ENCODE measurements at regions not wholly inside any gene's neighbourhood (a gene's known extent, or its start where the extent isn't known, plus 50 kb on each side); places are given as distances from the start of the nearest gene placed in this dataset.

DNA sequence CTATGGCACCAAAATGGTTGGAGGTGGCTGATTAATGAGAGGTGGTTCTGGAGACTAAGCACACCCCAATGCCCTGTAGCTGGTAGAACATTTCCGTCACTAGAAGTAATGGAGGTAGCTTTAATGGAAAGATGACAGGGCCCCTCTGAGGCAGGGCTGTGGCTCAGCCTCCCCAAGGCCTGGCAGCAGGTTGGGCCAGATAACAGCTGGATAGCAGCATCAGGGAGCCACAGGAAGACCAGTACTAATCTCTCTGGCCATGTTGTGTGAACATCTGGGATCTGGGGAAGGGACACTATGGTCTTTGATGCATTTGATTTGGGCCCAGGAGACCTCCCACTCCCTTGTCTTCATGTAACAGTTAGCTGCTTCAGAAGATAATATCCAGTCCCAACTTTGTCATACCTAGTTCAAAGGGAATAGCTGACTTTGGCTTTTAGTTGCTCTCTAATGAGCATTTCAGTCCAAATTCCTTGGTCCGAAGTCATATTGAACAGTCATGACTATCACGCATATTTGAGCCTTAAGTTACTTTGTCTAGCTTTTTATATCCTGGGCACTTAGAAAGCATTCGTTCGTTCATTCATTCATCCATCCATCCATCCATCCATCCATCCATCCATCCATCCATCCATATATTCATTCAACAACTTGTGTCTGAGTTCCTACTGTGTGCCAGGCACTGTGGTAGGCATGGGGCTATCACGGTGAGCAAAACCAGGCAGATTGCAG is 53.0 kb upstream of the LMO2 start:
- Histone ChIP-seq H3K27ac (no peak overlapping the region), H3K27me3 (replicated peaks; ENCODE audit: insufficient read depth) (0 out of 2 replicates have a peak, but pooled peaks cover 9% of the 10 kb centered on the region), H3K9me3 (ENCODE audit: low read depth) (no peaks in the 10 kb centered on the region), H3K4me1 (ENCODE audit: insufficient read depth) (peaks cover 22% of the 10 kb centered on the region), H3F3A (ENCODE audit: insufficient read depth) (peaks cover 12% of the 10 kb centered on the region; the same call in 1 of the 2 replicates), H3K9me2 (ENCODE audit: insufficient read depth) (no peaks in the 10 kb centered on the region), H3K9ac (no peak overlapping the region), H3K4me2 (ENCODE audit: unreplicated experiment) (no peak overlapping the region), H2AFZ (no peak overlapping the region), H3K79me2 (ENCODE audit: insufficient read depth) (no peaks in the 10 kb centered on the region), H4K20me1 (ENCODE audit: insufficient read depth) (no peaks in the 10 kb centered on the region), H3K4me3 (no peak overlapping the region), H3K36me3 (ENCODE audit: low read depth) (no peaks in the 10 kb centered on the region)
- in situ Hi-C loops (cut with MboI) = no loop called here
- no peak for TF ChIP-seq EZH2 (IDR thresholded peaks at IDR 0.05; ENCODE audit: insufficient read depth, poor library complexity, severe bottlenecking)
- no peak for DNase-seq
- WGBS, 2 experiments (ENCODE audit: low coverage in 1 of 2, low lambda C conversion rate in 2 of 2, missing lambda C conversion rate in 2 of 2) = 92 to 97% methylated on average over 6 of the region's 6 CpGs

DNA sequence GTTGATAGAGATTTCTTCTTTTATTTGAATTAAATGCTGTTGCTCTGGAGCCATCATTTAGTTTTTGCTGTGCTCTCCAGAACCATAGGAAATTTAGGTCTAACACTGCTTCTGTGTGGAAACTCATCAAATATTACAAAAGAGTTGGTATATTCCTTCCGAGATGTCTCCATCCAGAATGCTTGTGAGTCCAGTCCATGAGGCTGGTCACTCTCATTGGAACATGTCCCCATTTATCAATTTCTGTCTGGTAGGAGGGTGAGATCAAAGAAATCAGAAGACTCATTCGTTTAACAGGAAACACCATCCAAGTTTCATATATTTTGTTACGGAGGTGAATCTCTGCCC is 52.4 kb upstream of the LMO2 start:
- Histone ChIP-seq H3K36me3 (ENCODE audit: low read depth) (no peaks in the 10 kb centered on the region), H3K4me1 (ENCODE audit: insufficient read depth) (peaks cover 22% of the 10 kb centered on the region), H3K4me2 (ENCODE audit: unreplicated experiment) (no peak overlapping the region), H3K27me3 (replicated peaks; ENCODE audit: insufficient read depth) (0 out of 2 replicates have a peak, but pooled peaks cover 5% of the 10 kb centered on the region), H3K27ac (no peak overlapping the region), H3K9ac (no peak overlapping the region), H3K4me3 (no peak overlapping the region), H3K9me2 (ENCODE audit: insufficient read depth) (no peaks in the 10 kb centered on the region), H3K9me3 (ENCODE audit: low read depth) (no peaks in the 10 kb centered on the region), H3K79me2 (ENCODE audit: insufficient read depth) (no peaks in the 10 kb centered on the region), H2AFZ (no peak overlapping the region), H3F3A (ENCODE audit: insufficient read depth) (peaks cover 12% of the 10 kb centered on the region; the same call in 1 of the 2 replicates), H4K20me1 (ENCODE audit: insufficient read depth) (no peaks in the 10 kb centered on the region)
- no peak for DNase-seq
- 97 to 98% methylated on average over 3 of the region's 3 CpGs for WGBS, 2 experiments (ENCODE audit: low coverage in 1 of 2, low lambda C conversion rate in 2 of 2, missing lambda C conversion rate in 2 of 2)
- in situ Hi-C loops (cut with MboI) = no loop called here
- no peak for TF ChIP-seq EZH2 (IDR thresholded peaks at IDR 0.05; ENCODE audit: insufficient read depth, poor library complexity, severe bottlenecking)
- no peak for TF ChIP-seq EZH2phosphoT487 (IDR thresholded peaks at IDR 0.05; ENCODE audit: insufficient read depth, low read depth)

DNA sequence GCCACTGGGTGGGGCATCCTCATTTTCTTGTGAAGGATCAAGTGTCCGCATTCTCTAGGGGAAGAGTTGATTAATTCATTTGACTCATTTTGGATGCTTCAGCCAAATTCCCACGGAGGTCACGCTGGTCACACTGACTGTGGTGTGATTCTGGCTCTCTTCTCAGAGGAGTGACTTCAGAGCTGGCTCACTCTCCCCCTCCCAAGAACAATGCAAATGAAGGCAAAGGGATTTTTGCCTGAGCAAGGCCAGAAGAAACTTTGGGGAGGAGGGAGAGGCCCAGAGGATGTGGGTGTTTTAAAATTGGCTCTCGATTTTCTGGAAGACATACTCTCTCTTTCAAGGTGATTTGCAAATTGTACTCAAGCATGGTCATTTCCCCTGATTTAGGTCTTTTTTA is 51.1 kb upstream of the LMO2 start:
- 0 to 1% methylated on average over 4 of the region's 4 CpGs for WGBS, 2 experiments (ENCODE audit: low coverage in 1 of 2, low lambda C conversion rate in 2 of 2, missing lambda C conversion rate in 2 of 2)
- H4K20me1 ChIP-seq (ENCODE audit: insufficient read depth) = no peaks in the 10 kb centered on the region
- H3K27ac ChIP-seq = peak overlapping the region; percentile 18; the same call in 1 of the 2 replicates
- no peaks in the 10 kb centered on the region for H3K79me2 ChIP-seq (ENCODE audit: insufficient read depth)
- H2AFZ ChIP-seq = no peak overlapping the region
- TF ChIP-seq EZH2phosphoT487 (IDR thresholded peaks at IDR 0.05; ENCODE audit: insufficient read depth, low read depth) = no peak
- no peak for TF ChIP-seq EZH2 (IDR thresholded peaks at IDR 0.05; ENCODE audit: insufficient read depth, poor library complexity, severe bottlenecking)
- H3K4me1 ChIP-seq (ENCODE audit: insufficient read depth) = peaks cover 22% of the 10 kb centered on the region
- H3F3A ChIP-seq (ENCODE audit: insufficient read depth) = peaks cover 12% of the 10 kb centered on the region; the same call in 1 of the 2 replicates
- H3K36me3 ChIP-seq (ENCODE audit: low read depth) = no peaks in the 10 kb centered on the region
- H3K27me3 ChIP-seq (replicated peaks; ENCODE audit: insufficient read depth) = no peaks in the 10 kb centered on the region
- DNase-seq = peak; percentile 94
- H3K9me3 ChIP-seq (ENCODE audit: low read depth) = no peaks in the 10 kb centered on the region
- peak overlapping the region; percentile 61 for H3K4me2 ChIP-seq (ENCODE audit: unreplicated experiment)
- no peak overlapping the region for H3K4me3 ChIP-seq
- in situ Hi-C loops (cut with MboI) = no loop called here
- H3K9me2 ChIP-seq (ENCODE audit: insufficient read depth) = no peaks in the 10 kb centered on the region
- peak overlapping the region; percentile 20; the same call in 1 of the 2 replicates for H3K9ac ChIP-seq

DNA sequence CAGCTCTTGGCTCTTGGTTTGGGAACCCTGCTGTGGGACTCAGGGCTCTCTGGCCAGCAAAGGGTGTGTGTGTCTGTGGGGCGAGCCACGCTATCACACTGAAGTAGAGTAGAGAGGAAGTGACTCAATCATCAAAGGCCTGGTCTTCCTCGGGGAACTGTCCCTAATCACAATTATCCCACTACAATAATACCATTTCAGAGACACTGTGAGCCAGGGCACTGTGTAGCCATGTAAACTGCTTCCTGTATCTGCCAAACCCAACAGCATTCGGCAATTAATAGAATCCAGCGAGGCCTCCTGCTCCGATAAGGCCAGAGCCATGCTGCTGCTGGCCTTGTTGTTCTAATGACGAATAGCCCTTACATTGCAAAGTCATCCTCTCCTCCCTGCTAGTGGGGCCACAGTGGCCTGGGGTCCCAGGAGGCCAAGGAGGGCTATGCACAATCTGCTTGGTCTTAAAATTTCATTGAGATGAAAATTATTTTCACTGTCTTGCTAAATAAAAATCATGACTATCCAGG is 49.8 kb upstream of the LMO2 start:
- no peaks in the 10 kb centered on the region for H3K79me2 ChIP-seq (ENCODE audit: insufficient read depth)
- H3K4me3 ChIP-seq = no peak overlapping the region
- H3K4me2 ChIP-seq (ENCODE audit: unreplicated experiment) = no peak overlapping the region
- no peak overlapping the region for H3K9ac ChIP-seq
- H2AFZ ChIP-seq = peak overlapping the region; percentile 7; the same call in 1 of the 2 replicates
- H3K9me2 ChIP-seq (ENCODE audit: insufficient read depth) = no peaks in the 10 kb centered on the region
- DNase-seq = peak; percentile 57
- H3K9me3 ChIP-seq (ENCODE audit: low read depth) = no peaks in the 10 kb centered on the region
- H3K36me3 ChIP-seq (ENCODE audit: low read depth) = no peaks in the 10 kb centered on the region
- no peaks in the 10 kb centered on the region for H4K20me1 ChIP-seq (ENCODE audit: insufficient read depth)
- peaks cover 12% of the 10 kb centered on the region; the same call in 1 of the 2 replicates for H3F3A ChIP-seq (ENCODE audit: insufficient read depth)
- H3K4me1 ChIP-seq (ENCODE audit: insufficient read depth) = peaks cover 31% of the 10 kb centered on the region
- H3K27ac ChIP-seq = peak overlapping the region; percentile 22
- in situ Hi-C loops (cut with MboI) = no loop called here
- H3K27me3 ChIP-seq (replicated peaks; ENCODE audit: insufficient read depth) = no peaks in the 10 kb centered on the region
- TF ChIP-seq EZH2phosphoT487 (IDR thresholded peaks at IDR 0.05; ENCODE audit: insufficient read depth, low read depth) (no peak), EZH2 (IDR thresholded peaks at IDR 0.05; ENCODE audit: insufficient read depth, poor library complexity, severe bottlenecking) (no peak)
- 19 to 27% methylated on average over 7 of the region's 7 CpGs for WGBS, 2 experiments (ENCODE audit: low coverage in 1 of 2, low lambda C conversion rate in 2 of 2, missing lambda C conversion rate in 2 of 2)
